ENCODE measurements at regions not wholly inside any gene's neighbourhood (a gene's known extent, or its start where the extent isn't known, plus 50 kb on each side); places are given as distances from the start of the nearest gene placed in this dataset.

DNA sequence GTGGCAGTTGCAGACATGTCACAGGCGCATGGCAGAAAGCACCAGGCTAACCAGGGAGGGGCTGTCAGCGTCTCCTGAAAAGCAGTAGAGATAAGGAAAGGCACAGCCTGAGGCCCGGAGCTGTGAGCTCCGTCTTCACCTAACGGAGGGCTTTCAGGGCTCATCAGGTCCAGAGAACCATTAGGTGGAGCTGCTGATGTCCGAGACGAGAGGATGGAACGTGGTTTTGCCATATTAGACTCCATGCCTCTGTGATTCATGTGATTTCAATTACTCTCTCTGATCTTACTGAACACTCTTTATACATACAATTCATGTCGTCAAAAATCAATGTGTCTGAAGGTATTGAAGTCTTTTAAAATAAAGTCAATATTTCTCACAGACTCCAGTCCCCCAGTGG, 120.3 kb upstream of the RAB6C start:
- no peaks in the 10 kb centered on the region for H3K27me3 ChIP-seq (ENCODE audit: insufficient read depth in 3 of 3, low read length in 2 of 3)
- no peak overlapping the region for H3K27ac ChIP-seq
- ATAC-seq: no peak
- 66 to 79% (median 72%) methylated on average over 9 of the region's 9 CpGs for WGBS, 3 donors
- intact Hi-C loops (cut with DNase I): loop anchor here (5.0 to 10.0 kb wide), 2 partner anchors 63 to 1124 kb away; no protein-coding TSS in a partner anchor
- no peaks in the 10 kb centered on the region for H3K4me1 ChIP-seq
- H3K4me3 ChIP-seq: no peak overlapping the region
- no peak for DNase-seq
- peaks cover 6% of the 10 kb centered on the region for H3K9me3 ChIP-seq
- no peaks in the 10 kb centered on the region for H3K36me3 ChIP-seq (ENCODE audit: insufficient read depth in 1 of 2, low read depth in 1 of 2)
- TF ChIP-seq, protein P1, sequence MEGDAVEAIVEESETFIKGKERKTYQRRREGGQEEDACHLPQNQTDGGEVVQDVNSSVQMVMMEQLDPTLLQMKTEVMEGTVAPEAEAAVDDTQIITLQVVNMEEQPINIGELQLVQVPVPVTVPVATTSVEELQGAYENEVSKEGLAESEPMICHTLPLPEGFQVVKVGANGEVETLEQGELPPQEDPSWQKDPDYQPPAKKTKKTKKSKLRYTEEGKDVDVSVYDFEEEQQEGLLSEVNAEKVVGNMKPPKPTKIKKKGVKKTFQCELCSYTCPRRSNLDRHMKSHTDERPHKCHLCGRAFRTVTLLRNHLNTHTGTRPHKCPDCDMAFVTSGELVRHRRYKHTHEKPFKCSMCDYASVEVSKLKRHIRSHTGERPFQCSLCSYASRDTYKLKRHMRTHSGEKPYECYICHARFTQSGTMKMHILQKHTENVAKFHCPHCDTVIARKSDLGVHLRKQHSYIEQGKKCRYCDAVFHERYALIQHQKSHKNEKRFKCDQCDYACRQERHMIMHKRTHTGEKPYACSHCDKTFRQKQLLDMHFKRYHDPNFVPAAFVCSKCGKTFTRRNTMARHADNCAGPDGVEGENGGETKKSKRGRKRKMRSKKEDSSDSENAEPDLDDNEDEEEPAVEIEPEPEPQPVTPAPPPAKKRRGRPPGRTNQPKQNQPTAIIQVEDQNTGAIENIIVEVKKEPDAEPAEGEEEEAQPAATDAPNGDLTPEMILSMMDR (IDR thresholded peaks at IDR 0.05): no peak

DNA sequence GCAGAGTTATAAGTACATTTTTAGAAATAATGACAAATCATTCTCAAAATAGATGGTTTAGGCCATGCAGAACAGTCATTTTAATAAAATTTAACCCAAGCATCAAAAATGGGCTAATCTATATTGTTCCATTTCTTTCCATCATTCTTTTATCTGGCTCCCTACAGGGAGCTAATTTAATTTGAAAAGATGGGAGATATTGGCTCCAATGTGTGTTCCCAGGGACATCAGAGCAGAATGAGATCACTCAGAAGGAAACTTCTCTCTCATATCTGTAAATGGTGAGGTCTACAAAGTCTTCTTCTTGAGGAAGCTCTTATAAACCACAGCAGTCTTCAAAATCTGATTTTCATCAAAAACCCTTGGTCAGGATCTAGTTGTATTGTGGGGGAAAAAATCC, 119.4 kb upstream of the RAB6C start:
- peaks cover 6% of the 10 kb centered on the region for H3K9me3 ChIP-seq
- DNase-seq: no peak
- no peak for ATAC-seq
- H3K27ac ChIP-seq: no peak overlapping the region
- TF ChIP-seq, protein P1 (IDR thresholded peaks at IDR 0.05): no peak
- H3K4me1 ChIP-seq: no peaks in the 10 kb centered on the region
- no peak overlapping the region for H3K4me3 ChIP-seq
- H3K36me3 ChIP-seq (ENCODE audit: insufficient read depth in 1 of 2, low read depth in 1 of 2): no peaks in the 10 kb centered on the region
- H3K27me3 ChIP-seq (ENCODE audit: insufficient read depth in 3 of 3, low read length in 2 of 3): no peaks in the 10 kb centered on the region
- intact Hi-C loops (cut with DNase I): no loop called here

DNA sequence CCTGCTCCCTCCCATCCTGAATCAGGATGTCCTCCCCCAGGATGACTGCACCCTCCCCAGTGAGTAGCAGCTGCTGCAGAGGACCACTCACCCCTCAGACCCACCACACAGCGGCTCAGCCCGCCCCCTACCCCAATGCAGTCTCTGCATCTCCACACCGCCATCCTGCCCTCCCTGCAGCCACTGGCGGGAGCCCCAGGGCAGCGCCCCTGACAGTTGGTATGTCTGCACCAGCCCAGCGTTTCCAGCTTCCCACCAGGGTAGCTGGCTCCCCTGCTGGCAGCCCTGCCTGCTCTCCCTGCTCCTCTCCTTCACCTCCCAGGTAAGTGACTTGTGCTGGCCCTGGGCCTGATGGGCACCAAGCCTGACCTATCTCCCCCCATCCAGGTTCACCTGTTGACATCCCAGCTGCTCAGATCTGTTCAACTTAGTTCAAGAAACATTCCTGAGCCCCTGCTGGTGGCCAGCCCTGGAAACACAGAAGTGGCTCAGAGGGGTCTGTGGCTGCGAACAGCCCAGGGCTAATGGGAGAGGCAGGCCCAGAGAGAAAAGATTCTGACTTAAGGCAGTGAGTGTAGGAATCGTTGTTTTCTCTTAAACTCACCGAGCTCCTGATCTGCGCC, 117.7 kb upstream of the RAB6C start:
- Histone ChIP-seq H3K4me3 (no peak overlapping the region), H3K4me1 (no peaks in the 10 kb centered on the region), H3K27me3 (ENCODE audit: insufficient read depth in 3 of 3, low read length in 2 of 3) (no peaks in the 10 kb centered on the region), H3K36me3 (ENCODE audit: insufficient read depth in 1 of 2, low read depth in 1 of 2) (no peaks in the 10 kb centered on the region), H3K27ac (no peak overlapping the region), H3K9me3 (no peaks in the 10 kb centered on the region)
- WGBS, 3 donors: 85 to 90% (median 90%) methylated on average over 10 of the region's 10 CpGs
- TF ChIP-seq, protein P1 (IDR thresholded peaks at IDR 0.05): no peak
- no peak for ATAC-seq
- intact Hi-C loops (cut with DNase I): no loop called here
- no peak for DNase-seq

DNA sequence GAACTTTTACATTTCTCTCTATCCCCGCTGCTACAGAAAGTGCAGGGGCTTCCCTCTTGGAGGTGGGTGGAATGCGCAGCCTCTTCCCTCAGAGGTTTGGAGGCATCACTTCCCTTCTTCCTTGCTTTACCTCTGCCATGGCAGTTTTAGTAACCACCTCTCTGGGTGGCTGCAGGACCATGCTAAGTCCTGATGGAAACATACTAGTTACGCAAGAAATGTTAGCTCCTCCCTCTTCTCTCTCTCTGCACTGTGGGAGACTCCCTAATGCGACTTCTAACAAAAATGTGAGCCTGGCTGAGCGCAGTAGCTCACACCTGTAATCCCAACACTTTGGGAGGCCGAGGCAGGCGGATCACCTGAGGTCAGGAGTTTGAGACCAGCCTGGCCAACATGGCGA, 116.8 kb upstream of the RAB6C start:
- 88 to 93% (median 92%) methylated on average over 8 of the region's 8 CpGs for WGBS, 3 donors
- Histone ChIP-seq H3K27ac (no peak overlapping the region), H3K4me3 (no peak overlapping the region), H3K4me1 (no peaks in the 10 kb centered on the region), H3K36me3 (ENCODE audit: insufficient read depth in 1 of 2, low read depth in 1 of 2) (no peaks in the 10 kb centered on the region), H3K27me3 (ENCODE audit: insufficient read depth in 3 of 3, low read length in 2 of 3) (no peaks in the 10 kb centered on the region), H3K9me3 (no peaks in the 10 kb centered on the region)
- TF ChIP-seq, protein P1 (IDR thresholded peaks at IDR 0.05): no peak
- ATAC-seq: no peak
- intact Hi-C loops (cut with DNase I): no loop called here
- no peak for DNase-seq

- no peaks in the 10 kb centered on the region for H3K4me1 ChIP-seq
- no peaks in the 10 kb centered on the region for H3K9me3 ChIP-seq
- 88 to 94% (median 88%) methylated on average over 3 of the region's 3 CpGs for WGBS, 3 donors
- no peaks in the 10 kb centered on the region for H3K36me3 ChIP-seq (ENCODE audit: insufficient read depth in 1 of 2, low read depth in 1 of 2)
- TF ChIP-seq, protein P1 (IDR thresholded peaks at IDR 0.05): no peak
- H3K4me3 ChIP-seq: no peak overlapping the region
- no peak overlapping the region for H3K27ac ChIP-seq
- intact Hi-C loops (cut with DNase I): no loop called here
- no peak for DNase-seq
- ATAC-seq: no peak
- no peaks in the 10 kb centered on the region for H3K27me3 ChIP-seq (ENCODE audit: insufficient read depth in 3 of 3, low read length in 2 of 3)
These were observed 116.1 kb upstream of the RAB6C start for GRCh38 chr2:129863350-129863749.

All from psoas muscle (tissue), 7 donors.